H1 (cell line): ENCODE measurements at regions not wholly inside any gene's neighbourhood (a gene's known extent, or its start where the extent isn't known, plus 50 kb on each side); places are given as distances from the start of the nearest gene placed in this dataset.

Experiments
- CTCF ChIA-PET: fragments of 300-600 bp; sonication (Branson Sonifier 250); formaldehyde crosslinking; loops from one replicate; lab custom pipeline; 2021; ENCODE audit not compliant: partially characterized antibody; lab: Charles Lee
- POLR2A ChIA-PET: fragments of 300-600 bp; sonication (Branson Sonifier 250); formaldehyde crosslinking; loops from one replicate; lab custom pipeline; 2021; ENCODE audit warnings: inconsistent platforms; ENCODE audit not compliant: partially characterized antibody; lab: Charles Lee
- DNase-seq, 2 experiments: peaks; one replicate each; pipeline versions ENCODE4 v3.0.0 to v3.0.0-alpha.2; 2010 to 2022; ENCODE audit warnings: low spot score in 2 of 2, low read depth in 1 of 2, mixed read lengths in 1 of 2
- FAIRE-seq: peaks from 2 replicates; lab custom pipeline; 2011; peaks lifted over from hg19 to GRCh38; lab: Jason Lieb, UNC
- H2AFZ ChIP-seq: 2 replicates; pipeline ENCODE4 v1.8.1; 2012; ENCODE audit warnings: low read length, inconsistent platforms
- H2AK5ac ChIP-seq: 2 replicates; pipeline ENCODE4 v1.6.1; 2013; ENCODE audit warnings: low read depth, low read length
- H2BK120ac ChIP-seq: replicated peaks from 2 replicates; pipeline ENCODE3; 2013; ENCODE audit warnings: low read depth, low read length, inconsistent platforms
- H2BK12ac ChIP-seq: 2 replicates; pipeline ENCODE4 v1.6.1; 2013; ENCODE audit warnings: low read depth, low read length
- H2BK15ac ChIP-seq: 2 replicates; pipeline ENCODE4 v1.6.1; 2013; ENCODE audit warnings: low read length
- H2BK20ac ChIP-seq: 2 replicates; pipeline ENCODE4 v1.6.1; 2013; ENCODE audit warnings: low read length
- H2BK5ac ChIP-seq: 2 replicates; pipeline ENCODE4 v1.6.1; 2013; ENCODE audit warnings: low read depth, low read length
- H3K14ac ChIP-seq: 2 replicates; pipeline ENCODE4 v1.6.1; 2013; ENCODE audit warnings: inconsistent platforms; ENCODE audit not compliant: insufficient read length
- H3K18ac ChIP-seq: 2 replicates; pipeline ENCODE4 v1.6.1; 2013; ENCODE audit warnings: low read length; ENCODE audit errors: extremely low read depth
- H3K23ac ChIP-seq: 2 replicates; pipeline ENCODE4 v1.6.1; 2013; ENCODE audit warnings: inconsistent platforms; ENCODE audit not compliant: insufficient read length
- H3K23me2 ChIP-seq: 2 replicates; pipeline ENCODE4 v1.6.1; 2013; ENCODE audit warnings: low read depth, low read length
- H3K27ac ChIP-seq: 2 replicates; pipeline ENCODE4 v1.6.1; 2011; ENCODE audit warnings: low read depth, low read length, inconsistent platforms
- H3K27me3 ChIP-seq, 4 experiments: replicated peaks in 1 of 4; 1 replicate in 1 of 4; 2 replicates in 3 of 4; pipeline versions ENCODE4 v1.6.1 to v1.8.1; 2011 to 2013; ENCODE audit warnings: low read length in 3 of 4, mild to moderate bottlenecking in 3 of 4, inconsistent platforms in 2 of 4, mixed read lengths in 2 of 4, moderate library complexity in 1 of 4; ENCODE audit not compliant: control insufficient read depth in 3 of 4, insufficient read depth in 3 of 4; ENCODE audit errors: extremely low read depth in 1 of 4
- H3K36me3 ChIP-seq, 4 experiments: 2 replicates each; pipeline versions ENCODE4 v1.6.1 to v1.8.1; 2011 to 2013; ENCODE audit warnings: mild to moderate bottlenecking in 4 of 4, low read length in 3 of 4, moderate library complexity in 2 of 4, control low read depth in 1 of 4, inconsistent platforms in 1 of 4; ENCODE audit not compliant: insufficient read depth in 4 of 4, control insufficient read depth in 2 of 4
- H3K4ac ChIP-seq: replicated peaks from 2 replicates; pipeline ENCODE3; 2013; ENCODE audit warnings: low read length, low read depth, mixed read lengths, inconsistent platforms; ENCODE audit not compliant: insufficient read length
- H3K4me1 ChIP-seq, 4 experiments: replicated peaks in 1 of 4; 1 replicate in 1 of 4; 2 replicates in 3 of 4; pipeline versions ENCODE4 v1.6.1 to v1.8.1; 2011 to 2013; ENCODE audit warnings: low read length in 3 of 4, inconsistent platforms in 2 of 4, mixed read lengths in 1 of 4; ENCODE audit not compliant: insufficient read depth in 4 of 4, control insufficient read depth in 3 of 4
- H3K4me2 ChIP-seq, 2 experiments: 2 replicates each; pipeline versions ENCODE4 v1.6.1 to v1.8.1; 2011 to 2013; ENCODE audit warnings: low read depth in 2 of 2, low read length in 2 of 2, control low read depth in 1 of 2, inconsistent platforms in 1 of 2, mild to moderate bottlenecking in 1 of 2; ENCODE audit not compliant: insufficient read depth in 1 of 2
- H3K4me3 ChIP-seq, 4 experiments: fragments of 200-600, 300-600 bp in 1 of 4; sonication (generic), shearing (Covaris generic), sonication (Bioruptor Twin) in 1 of 4; 2 replicates each; pipeline versions ENCODE4 v1.5.1 to v1.8.1; 2011 to 2016; ENCODE audit warnings: low read length in 4 of 4, low read depth in 3 of 4, control low read depth in 2 of 4, inconsistent platforms in 2 of 4, mild to moderate bottlenecking in 2 of 4, mixed read lengths in 1 of 4, moderate library complexity in 1 of 4; ENCODE audit not compliant: insufficient read depth in 2 of 4; ENCODE audit errors: extremely low read depth in 1 of 4
- H3K56ac ChIP-seq: replicated peaks from 2 replicates; pipeline ENCODE3; 2013; ENCODE audit warnings: low read depth, mild to moderate bottlenecking, mixed read lengths, low read length, inconsistent platforms; ENCODE audit not compliant: insufficient read length
- H3K79me1 ChIP-seq: 2 replicates; pipeline ENCODE4 v1.6.1; 2013; ENCODE audit warnings: low read depth, low read length, control low read depth
- H3K79me2 ChIP-seq, 2 experiments: 2 replicates each; pipeline versions ENCODE4 v1.6.1 to v1.8.1; 2012 to 2013; ENCODE audit warnings: low read length in 2 of 2, mild to moderate bottlenecking in 2 of 2, inconsistent platforms in 1 of 2; ENCODE audit not compliant: insufficient read depth in 2 of 2, control insufficient read depth in 1 of 2
- H3K9ac ChIP-seq, 4 experiments: replicated peaks in 1 of 4; 1 replicate in 1 of 4; 2 replicates in 3 of 4; pipeline versions ENCODE4 v1.6.1 to v1.8.1; 2011 to 2013; ENCODE audit warnings: low read depth in 3 of 4, low read length in 3 of 4, control low read depth in 2 of 4, mild to moderate bottlenecking in 2 of 4, moderate library complexity in 2 of 4, inconsistent platforms in 1 of 4; ENCODE audit errors: extremely low read depth in 1 of 4
- H3K9me3 ChIP-seq, 2 experiments: 2 replicates each; pipeline versions ENCODE4 v1.6.1 to v1.8.1; 2012 to 2013; ENCODE audit warnings: mild to moderate bottlenecking in 2 of 2, moderate library complexity in 2 of 2, control low read depth in 1 of 2, inconsistent platforms in 1 of 2, low read depth in 1 of 2, low read length in 1 of 2, mixed read lengths in 1 of 2; ENCODE audit not compliant: insufficient read depth in 2 of 2
- H4K20me1 ChIP-seq, 2 experiments: replicated peaks in 1 of 2; 2 replicates each; pipeline versions ENCODE3 to v1.8.1; 2011 to 2013; ENCODE audit warnings: inconsistent platforms in 2 of 2, low read length in 2 of 2, mild to moderate bottlenecking in 1 of 2; ENCODE audit not compliant: insufficient read depth in 2 of 2, control insufficient read depth in 1 of 2
- H4K5ac ChIP-seq: 2 replicates; pipeline ENCODE4 v1.6.1; 2013; ENCODE audit warnings: low read length, low read depth, mixed read lengths, inconsistent platforms; ENCODE audit not compliant: insufficient read length
- H4K8ac ChIP-seq: 2 replicates; pipeline ENCODE4 v1.8.0; 2013; ENCODE audit warnings: mild to moderate bottlenecking, moderate library complexity, low read length, inconsistent platforms; ENCODE audit not compliant: insufficient read depth; ENCODE audit errors: extremely low read depth
- H4K91ac ChIP-seq: replicated peaks from 2 replicates; pipeline ENCODE3; 2013; ENCODE audit warnings: low read length, mixed read lengths, inconsistent platforms; ENCODE audit not compliant: insufficient read length
- HDAC2 ChIP-seq, 2 experiments: fragments of 300-600 bp in 1 of 2; sonication (generic) in 1 of 2; IDR thresholded peaks; 2 replicates each; pipeline ENCODE4 v1.6.1; 2011 to 2012; ENCODE audit warnings: low read depth in 2 of 2, low read length in 2 of 2, mild to moderate bottlenecking in 2 of 2, moderate library complexity in 2 of 2, borderline replicate concordance in 1 of 2, inconsistent platforms in 1 of 2
- KDM5A ChIP-seq: fragments of 200-600 bp; IDR thresholded peaks from 2 replicates; pipeline ENCODE4 v1.7.1; 2012; ENCODE audit warnings: mild to moderate bottlenecking, low read length, inconsistent platforms, mixed read lengths
- SP4 ChIP-seq: IDR thresholded peaks from 2 replicates; pipeline ENCODE4 v1.6.1; 2012; ENCODE audit warnings: low read length, inconsistent platforms
- WGBS, 2 experiments: shearing (Covaris generic) in 1 of 2; methylation state at CpG; one replicate each; pipeline versions ENCODE4 v1.1.6 to v1.1.7; 2013 to 2015; ENCODE audit warnings: low lambda C conversion rate in 2 of 2, mixed read lengths in 2 of 2, inconsistent platforms in 1 of 2, low coverage in 1 of 2, missing lambda C conversion rate in 1 of 2; ENCODE audit not compliant: insufficient replicate concordance in 2 of 2, insufficient coverage in 1 of 2, insufficient read length in 1 of 2; ENCODE audit errors: extremely low coverage in 1 of 2, missing lambda C conversion rate in 1 of 2; 5-methylcytosine and 5-hydroxymethylcytosine counted together

- no peak overlapping the region for H3K14ac ChIP-seq
- no peaks in the 10 kb centered on the region for H3K9me3 ChIP-seq
- H3K79me2 ChIP-seq = no peaks in the 10 kb centered on the region
- ChIA-PET POLR2A (no interaction called here), CTCF (interaction anchor here (1.3 to 2.2 kb wide), 4 partner anchors 10 to 216 kb away, joined by 4 to 5 read pairs (median 4); no protein-coding TSS in a partner anchor)
- no peak overlapping the region for H2BK20ac ChIP-seq
- H3K4ac ChIP-seq = no peak overlapping the region
- H2AFZ ChIP-seq = no peak overlapping the region
- no peak overlapping the region for H3K27ac ChIP-seq
- H3K9ac ChIP-seq = no peak overlapping the region
- no peak overlapping the region for H2BK12ac ChIP-seq
- no peak overlapping the region for H2AK5ac ChIP-seq
- no peak overlapping the region for H2BK15ac ChIP-seq
- H3K4me3 ChIP-seq = no peak overlapping the region
- no peak overlapping the region for H3K56ac ChIP-seq
- no peak overlapping the region for H2BK5ac ChIP-seq
- no peak overlapping the region for H2BK120ac ChIP-seq
- FAIRE-seq (no peak), DNase-seq (no peak)
- H4K8ac ChIP-seq = no peak overlapping the region
- no peaks in the 10 kb centered on the region; the same call in 1 of the 2 replicates for H3K23me2 ChIP-seq
- H4K5ac ChIP-seq = no peak overlapping the region
- no peaks in the 10 kb centered on the region for H3K27me3 ChIP-seq
- no peaks in the 10 kb centered on the region; a peak in 1 of 7 replicates for H3K4me1 ChIP-seq
- no peak overlapping the region for H3K18ac ChIP-seq
- 94% methylated on average over 7 of the region's 7 CpGs; no CpG with 5 or more reads in 1 of the 2 experiments for WGBS, 2 experiments
- H4K91ac ChIP-seq = no peak overlapping the region
- TF ChIP-seq HDAC2 (IDR thresholded peaks at IDR 0.05; ENCODE audit: borderline replicate concordance in 1 of 2, low read depth in 2 of 2, low read length in 2 of 2) (no peak), KDM5A (no peak), SP4 (no peak)
- H3K36me3 ChIP-seq = no peaks in the 10 kb centered on the region
- H3K23ac ChIP-seq = no peak overlapping the region
- no peaks in the 10 kb centered on the region for H4K20me1 ChIP-seq
- no peaks in the 10 kb centered on the region for H3K79me1 ChIP-seq
- no peak overlapping the region for H3K4me2 ChIP-seq
These were observed 500.7 kb downstream of the CCSER2 start for GRCh38 chr10:84829131-84829530.
